Heart right ventricle (tissue), 16 donors: ENCODE measurements at regions not wholly inside any gene's neighbourhood (a gene's known extent, or its start where the extent isn't known, plus 50 kb on each side); places are given as distances from the start of the nearest gene placed in this dataset.

Experiments
- ATAC-seq, 8 donors: fragments of 200-7000 bp; cut with Tn5 transposase; one replicate each; pipeline ENCODE4 v1.9.1; 2020; ENCODE audit warnings: mild to moderate bottlenecking in 8 of 8, moderate library complexity in 8 of 8, moderate number of reproducible peaks in 1 of 8
- DNase-seq, 2 donors: peaks; one replicate each; pipeline ENCODE4 v3.0.0-alpha.2; 2020
- H3K27ac ChIP-seq, 10 donors: fragments of 200-600 bp; sonication (generic) in 2 of 10; one replicate each; pipeline versions ENCODE4 v1.5.0 to v1.8.0; 2020 to 2022; ENCODE audit warnings: mild to moderate bottlenecking in 3 of 10
- H3K27me3 ChIP-seq, 7 donors: fragments of 200-600 bp; one replicate each; pipeline ENCODE4 v1.8.0; 2021 to 2022; ENCODE audit warnings: mild to moderate bottlenecking in 2 of 7
- H3K36me3 ChIP-seq, 9 donors: fragments of 200-600 bp; sonication (generic) in 1 of 9; one replicate each; pipeline versions ENCODE4 v1.5.0 to v1.8.0; 2020 to 2022; ENCODE audit warnings: mild to moderate bottlenecking in 2 of 9
- H3K4me1 ChIP-seq, 9 donors: fragments of 200-600 bp; sonication (generic) in 1 of 9; one replicate each; pipeline versions ENCODE4 v1.5.0 to v1.8.0; 2020 to 2022; ENCODE audit warnings: mild to moderate bottlenecking in 4 of 9
- H3K4me3 ChIP-seq, 10 donors: fragments of 200-600 bp; sonication (generic) in 2 of 10; one replicate each; pipeline versions ENCODE4 v1.5.0 to v1.8.0; 2020 to 2022; ENCODE audit warnings: mild to moderate bottlenecking in 7 of 10, moderate library complexity in 2 of 10
- H3K9me3 ChIP-seq, 11 donors: fragments of 200-600 bp in 10 of 11; sonication (generic) in 2 of 11; one replicate each; pipeline versions ENCODE4 v1.5.0 to v1.8.0; 2013 to 2022; ENCODE audit warnings: mild to moderate bottlenecking in 2 of 11, control low read depth in 1 of 11, moderate library complexity in 1 of 11
- CTCF ChIP-seq, 9 donors: fragments of 200-600 bp; sonication (generic) in 2 of 9; IDR thresholded peaks; one replicate each; pipeline versions ENCODE4 v1.5.0 to v1.8.0; 2021 to 2022; ENCODE audit warnings: antibody characterized with exemption in 9 of 9, mild to moderate bottlenecking in 5 of 9, moderate library complexity in 1 of 9
- WGBS, 2 donors: extraction: QIAGEN DNeasy Blood & Tissue Kit; methylation state at CpG; one replicate each; pipeline ENCODE4 v1.1.7; 2013; ENCODE audit warnings: inconsistent platforms in 1 of 2; 5-methylcytosine and 5-hydroxymethylcytosine counted together
- intact Hi-C, 10 donors: fragments of 100-400 bp; cut with DNase I; formaldehyde crosslinking; loops; one replicate each; pipeline versions ENCODE4 v1.11.1 to v1.14.2; 2022
- donor health status: Arrhythmogenic right ventricular cardiomyopathy.
- donor health status: ischemic (EF 13 %, LVEDD 7.1; RV severe dilation, severe dysfunction).
- donor health status: healthy with polysubstance abuse.
- donor health status: DM: no; HTN: yes; CAD: no.
- donor health status: DM: no; HTN: no; CAD: no.
- donor health status: ischemic (EF 25% LVEDD 6.9; RV normal size, moderate dysfunction).
- donor health status: ischemic (EF 25% LVEDD 5.7; RV mildly dilated, moderate dysfunction).
- donor health status: healthy.
- donor health status: DM: yes; HTN: yes; CAD: no.
- donor health status: Ischemic cardiomyopathy.
- donor health status: ischemic (EF 35%, LVEDD 5.7; RV mildly dilated, moderate dysfunction).
- donor health status: nonischemic (EF 11% LVEDD 7.7; RV severe dilation, severe dysfunction).
- donor health status: DM: yes; HTN: yes; CAD: no.
- donor health status: PGD.
- donor health status: ischemic (EF 29% LVEDD 5.4; RV normal size, mild dysfunction).
- donor health status: nonischemic (EF 23%, LVEDD 6.1; RV moderate dilation, normal function).

- Histone ChIP-seq H3K4me3 (no peak overlapping the region), H3K36me3 (no peaks in the 10 kb centered on the region), H3K27ac (no peak overlapping the region), H3K9me3 (no peaks in the 10 kb centered on the region), H3K27me3 (no peaks in the 10 kb centered on the region), H3K4me1 (peaks cover 0 to 16% (median 8%) of the 10 kb centered on the region in 9 donors)
- DNase-seq (no peak), ATAC-seq (no peak)
- intact Hi-C loops: no loop called here
- 81 to 86% methylated on average over 2 of the region's 2 CpGs for WGBS, 2 donors
- TF ChIP-seq CTCF (IDR thresholded peaks at IDR 0.05): no peak
These were observed 157.7 kb upstream of the COL1A2 start for GRCh38 chr7:94236960-94237359.

- 77 to 85% methylated on average over 3 of the region's 3 CpGs for WGBS, 2 donors
- no peak for TF ChIP-seq CTCF (IDR thresholded peaks at IDR 0.05)
- intact Hi-C loops: no loop called here
- H3K4me3 ChIP-seq: no peak overlapping the region
- no peaks in the 10 kb centered on the region for H3K36me3 ChIP-seq
- no peak for ATAC-seq
- H3K9me3 ChIP-seq: no peaks in the 10 kb centered on the region
- peaks cover 0 to 16% (median 8%) of the 10 kb centered on the region in 9 donors for H3K4me1 ChIP-seq
- no peaks in the 10 kb centered on the region for H3K27me3 ChIP-seq
- H3K27ac ChIP-seq: no peak overlapping the region
- DNase-seq: no peak
These were observed 157.3 kb upstream of the COL1A2 start for GRCh38 chr7:94237417-94237816.

GRCh38 chr7:94239661-94240234 lies 154.9 kb upstream of the COL1A2 start:
- no peaks in the 10 kb centered on the region for H3K36me3 ChIP-seq
- H3K27me3 ChIP-seq: no peaks in the 10 kb centered on the region
- H3K4me3 ChIP-seq: no peak overlapping the region
- ATAC-seq: peak; percentile 55 to 83 (median 64)
- peak; percentile 12 to 26 for DNase-seq
- H3K9me3 ChIP-seq: no peaks in the 10 kb centered on the region
- 38 to 44% methylated on average over 4 of the region's 4 CpGs for WGBS, 2 donors
- peaks cover 0 to 16% (median 8%) of the 10 kb centered on the region in 9 donors for H3K4me1 ChIP-seq
- H3K27ac ChIP-seq: peak overlapping the region in 4 of 10 donors; percentile 11 to 54 (median 32)
- TF ChIP-seq CTCF (IDR thresholded peaks at IDR 0.05): no peak
- intact Hi-C loops: no loop called here

GRCh38 chr7:94240902-94241301 lies 153.8 kb upstream of the COL1A2 start:
- no peaks in the 10 kb centered on the region for H3K27me3 ChIP-seq
- no peak for TF ChIP-seq CTCF (IDR thresholded peaks at IDR 0.05)
- 75 to 86% methylated on average over 6 of the region's 6 CpGs for WGBS, 2 donors
- H3K4me1 ChIP-seq: peaks cover 0 to 16% (median 8%) of the 10 kb centered on the region in 9 donors
- no peak overlapping the region for H3K4me3 ChIP-seq
- no peaks in the 10 kb centered on the region for H3K36me3 ChIP-seq
- H3K27ac ChIP-seq: no peak overlapping the region
- intact Hi-C loops: no loop called here
- ATAC-seq: no peak
- DNase-seq: no peak
- H3K9me3 ChIP-seq: no peaks in the 10 kb centered on the region
